Retinal pigment epithelial cell (primary cell): ENCODE measurements at regions not wholly inside any gene's neighbourhood (a gene's known extent, or its start where the extent isn't known, plus 50 kb on each side); places are given as distances from the start of the nearest gene placed in this dataset.

Source experiments
- DNase-seq: peaks from one replicate; pipeline ENCODE4 v3.0.0-alpha.2; 2010; ENCODE audit warnings: low read depth
- H3K4me3 ChIP-seq: 2 replicates; pipeline ENCODE4 v1.5.1; 2011; ENCODE audit warnings: mild to moderate bottlenecking, low read length, control low read depth, moderate library complexity
- TF ChIP-seq, protein P1 (sequence below): conservative IDR thresholded peaks from 2 replicates; pipeline ENCODE4 v1.5.1; 2011; ENCODE audit warnings: low read depth, low read length, control low read depth, inconsistent platforms

DNA sequence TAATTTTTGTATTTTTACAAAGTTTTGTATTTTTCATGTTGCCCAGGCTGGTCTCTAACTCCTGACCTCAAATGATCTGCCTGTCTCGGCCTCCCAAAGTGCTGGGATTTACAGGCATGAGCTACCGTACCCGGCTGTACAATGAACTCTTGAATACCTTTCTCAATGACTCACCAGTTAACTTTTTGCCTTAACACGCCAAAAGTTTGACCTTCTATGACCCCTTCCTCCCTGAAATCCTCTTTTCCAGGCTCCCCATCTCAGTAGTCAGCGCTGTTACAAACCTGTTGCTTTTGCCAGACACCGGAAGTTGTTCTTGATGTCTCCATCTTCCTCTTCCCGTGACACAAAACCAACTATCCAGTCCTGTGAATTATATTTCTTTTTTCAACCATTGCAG lies 158.1 kb upstream of the ASIC2 start:
- DNase-seq, result peak; percentile 84
- H3K4me3 ChIP-seq, result no peak overlapping the region
- TF ChIP-seq, protein P1, sequence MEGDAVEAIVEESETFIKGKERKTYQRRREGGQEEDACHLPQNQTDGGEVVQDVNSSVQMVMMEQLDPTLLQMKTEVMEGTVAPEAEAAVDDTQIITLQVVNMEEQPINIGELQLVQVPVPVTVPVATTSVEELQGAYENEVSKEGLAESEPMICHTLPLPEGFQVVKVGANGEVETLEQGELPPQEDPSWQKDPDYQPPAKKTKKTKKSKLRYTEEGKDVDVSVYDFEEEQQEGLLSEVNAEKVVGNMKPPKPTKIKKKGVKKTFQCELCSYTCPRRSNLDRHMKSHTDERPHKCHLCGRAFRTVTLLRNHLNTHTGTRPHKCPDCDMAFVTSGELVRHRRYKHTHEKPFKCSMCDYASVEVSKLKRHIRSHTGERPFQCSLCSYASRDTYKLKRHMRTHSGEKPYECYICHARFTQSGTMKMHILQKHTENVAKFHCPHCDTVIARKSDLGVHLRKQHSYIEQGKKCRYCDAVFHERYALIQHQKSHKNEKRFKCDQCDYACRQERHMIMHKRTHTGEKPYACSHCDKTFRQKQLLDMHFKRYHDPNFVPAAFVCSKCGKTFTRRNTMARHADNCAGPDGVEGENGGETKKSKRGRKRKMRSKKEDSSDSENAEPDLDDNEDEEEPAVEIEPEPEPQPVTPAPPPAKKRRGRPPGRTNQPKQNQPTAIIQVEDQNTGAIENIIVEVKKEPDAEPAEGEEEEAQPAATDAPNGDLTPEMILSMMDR, result no peak

GRCh38 chr17:33457477-33457876 lies 164.4 kb upstream of the ASIC2 start:
- TF ChIP-seq, protein P1, result no peak
- DNase-seq, result no peak

GRCh38 chr17:33459078-33459940 lies 166.2 kb upstream of the ASIC2 start:
- TF ChIP-seq, protein P1, result no peak

More at GRCh38 chr17:33457477-33457876, 164.4 kb upstream of the ASIC2 start:
- no peak overlapping the region for H3K4me3 ChIP-seq

DNA sequence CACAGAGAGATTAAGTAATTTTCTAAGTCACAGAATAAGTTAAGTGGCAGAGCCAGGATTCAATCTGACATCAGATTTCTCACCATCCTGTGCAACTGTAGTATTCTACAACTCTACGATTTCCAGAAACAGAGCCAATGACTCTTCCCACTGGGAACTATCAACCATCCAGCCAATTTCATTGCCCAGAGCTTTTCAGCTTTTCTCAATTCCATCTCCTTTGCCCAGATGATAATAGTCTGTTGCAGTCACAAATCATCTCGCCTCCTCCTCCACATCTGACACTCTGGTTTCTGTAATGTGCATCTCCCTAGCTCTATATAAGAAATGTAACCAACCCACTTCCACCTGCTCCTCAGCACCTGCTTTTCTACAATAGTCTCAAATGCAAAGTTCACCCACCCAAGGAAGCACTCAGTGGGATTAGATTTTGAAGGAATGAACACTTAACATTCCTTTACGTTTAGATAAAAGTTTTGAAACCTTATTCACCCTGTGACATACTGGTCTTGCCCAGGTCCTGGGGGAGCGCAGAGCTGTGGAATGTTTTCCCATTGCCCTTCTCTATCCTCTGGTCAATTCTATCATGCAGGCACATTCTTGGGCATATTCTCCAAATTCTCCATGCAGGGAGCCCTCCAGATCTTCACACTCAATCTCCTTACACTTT lies 167.8 kb upstream of the ASIC2 start:
- TF ChIP-seq, protein P1, result no peak
- DNase-seq, result peak; percentile 54
- H3K4me3 ChIP-seq, result no peak overlapping the region

More at GRCh38 chr17:33459078-33459940, 166.2 kb upstream of the ASIC2 start:
- H3K4me3 ChIP-seq, result no peak overlapping the region
- no peak for DNase-seq

- H3K4me3 ChIP-seq, result no peak overlapping the region
- TF ChIP-seq, protein P1, result no peak
- no peak for DNase-seq
These were observed 170.8 kb upstream of the ASIC2 start for GRCh38 chr17:33463887-33464286.

DNA sequence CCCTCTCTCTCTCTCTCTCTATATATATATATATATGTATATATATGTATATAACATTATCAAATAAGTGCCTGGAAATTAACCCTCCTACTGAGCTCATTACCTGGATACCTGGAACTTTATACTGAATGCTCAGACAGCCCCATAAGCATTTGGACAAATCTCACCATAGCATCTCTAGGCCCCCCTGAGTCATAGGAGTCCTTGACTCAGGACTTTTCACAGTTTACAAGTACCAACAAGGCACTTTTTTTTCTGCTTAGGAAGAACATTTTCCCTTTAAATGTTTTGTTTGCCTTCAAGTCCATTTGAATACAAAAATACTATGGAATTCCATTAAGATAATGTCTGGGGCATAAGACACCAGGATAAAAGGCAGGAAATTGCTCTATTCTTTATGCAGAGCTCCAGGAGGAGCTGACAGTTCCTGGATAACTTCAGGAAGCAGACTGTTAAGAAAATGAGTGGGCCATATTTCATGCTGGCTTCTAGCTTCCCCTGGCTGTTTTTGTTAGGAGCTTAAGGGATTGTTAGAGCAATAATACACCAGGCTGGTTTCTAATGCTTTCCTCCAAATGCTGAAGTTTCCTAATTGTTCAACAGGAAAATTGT lies 171.7 kb upstream of the ASIC2 start:
- TF ChIP-seq, protein P1, result no peak
- no peak for DNase-seq

More for the DNA sequence above, 171.7 kb upstream of the ASIC2 start:
- H3K4me3 ChIP-seq, result no peak overlapping the region
